GM19351 (cell line): ENCODE measurements at regions not wholly inside any gene's neighbourhood (a gene's known extent, or its start where the extent isn't known, plus 50 kb on each side); places are given as distances from the start of the nearest gene placed in this dataset.
"Not testable (repeated sequence)": the region's sequence is repeated elsewhere in the genome, so short reads cannot be mapped to it uniquely, and the experiment has no call there.

Experiments used
- ATAC-seq: cut with Tn5 transposase; IDR thresholded peaks from one replicate; pipeline ENCODE4 v1.9.1; 2021; ENCODE audit warnings: mild to moderate bottlenecking, moderate library complexity; ENCODE audit not compliant: unreplicated experiment

- ATAC-seq = no peak
Measured at GRCh38 chr5:160479220-160479619, 57.6 kb downstream of the PTTG1 start.

- ATAC-seq = no peak
Measured at GRCh38 chr5:160479926-160480325, 58.3 kb downstream of the PTTG1 start.

- ATAC-seq = no peak
Measured at GRCh38 chr5:160480652-160481051, 59.0 kb downstream of the PTTG1 start.

GRCh38 chr5:160484678-160485077 lies 63.0 kb downstream of the PTTG1 start:
- ATAC-seq = no peak

- ATAC-seq = no peak
Measured at GRCh38 chr5:160485364-160485969, 63.8 kb downstream of the PTTG1 start.

GRCh38 chr5:160486573-160486972 lies 64.9 kb downstream of the PTTG1 start:
- peak; percentile 72 for ATAC-seq

GRCh38 chr5:160488394-160489325 lies 67.0 kb downstream of the PTTG1 start:
- ATAC-seq = no peak

GRCh38 chr5:160491438-160491837 lies 69.8 kb downstream of the PTTG1 start:
- no peak for ATAC-seq

GRCh38 chr5:160492565-160492964 lies 70.9 kb downstream of the PTTG1 start:
- no peak for ATAC-seq

- ATAC-seq = no peak
Measured at GRCh38 chr5:160493806-160494338, 72.2 kb downstream of the PTTG1 start.

GRCh38 chr5:160494451-160494850 lies 72.8 kb downstream of the PTTG1 start:
- ATAC-seq = no peak

- peak; percentile 32 for ATAC-seq
Measured at GRCh38 chr5:160496334-160496733, 74.7 kb downstream of the PTTG1 start.

GRCh38 chr5:160496784-160497183 lies 75.1 kb downstream of the PTTG1 start:
- no peak for ATAC-seq

- ATAC-seq = no peak
Measured at GRCh38 chr5:160497878-160498277, 76.2 kb downstream of the PTTG1 start.

- ATAC-seq = not testable (repeated sequence)
Measured at GRCh38 chr5:160498441-160499043, 76.9 kb downstream of the PTTG1 start.

- no peak for ATAC-seq
Measured at GRCh38 chr5:160500786-160501779, 79.4 kb downstream of the PTTG1 start.

GRCh38 chr5:160504906-160505305 lies 83.3 kb downstream of the PTTG1 start:
- ATAC-seq = no peak

GRCh38 chr5:160506006-160507004 lies 84.7 kb downstream of the PTTG1 start:
- ATAC-seq = peak; percentile 81

- peak; percentile 31 for ATAC-seq
Measured at GRCh38 chr5:160507221-160507721, 85.6 kb downstream of the PTTG1 start.
